GDM1 (cell line): ENCODE measurements at regions not wholly inside any gene's neighbourhood (a gene's known extent, or its start where the extent isn't known, plus 50 kb on each side); places are given as distances from the start of the nearest gene placed in this dataset.
"Not testable (repeated sequence)": the region's sequence is repeated elsewhere in the genome, so short reads cannot be mapped to it uniquely, and the experiment has no call there.

Source experiments
- DNase-seq: peaks from one replicate; lab custom pipeline; 2025; lab: John Stamatoyannopoulos, UW

DNA sequence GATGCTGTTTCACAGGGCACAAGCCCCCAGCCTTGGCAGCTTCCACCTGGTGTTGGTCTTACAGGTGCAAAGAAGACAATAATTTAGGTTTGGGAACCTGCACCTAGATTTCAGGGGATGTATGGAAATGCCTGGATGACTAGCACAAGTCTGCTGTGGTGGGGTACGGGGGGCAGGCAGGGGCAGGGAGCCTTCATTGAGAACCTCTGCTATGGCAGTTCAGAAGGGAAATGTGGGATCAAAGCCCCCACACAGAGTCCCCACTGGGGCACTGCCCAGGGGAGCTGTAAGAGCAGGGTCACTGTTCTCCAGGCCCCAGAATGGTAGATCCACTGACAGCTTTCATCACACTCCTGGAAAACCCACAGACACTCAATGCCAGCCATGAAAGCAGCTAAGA lies 686.5 kb downstream of the FAM181B start:
- DNase-seq: no peak

DNA sequence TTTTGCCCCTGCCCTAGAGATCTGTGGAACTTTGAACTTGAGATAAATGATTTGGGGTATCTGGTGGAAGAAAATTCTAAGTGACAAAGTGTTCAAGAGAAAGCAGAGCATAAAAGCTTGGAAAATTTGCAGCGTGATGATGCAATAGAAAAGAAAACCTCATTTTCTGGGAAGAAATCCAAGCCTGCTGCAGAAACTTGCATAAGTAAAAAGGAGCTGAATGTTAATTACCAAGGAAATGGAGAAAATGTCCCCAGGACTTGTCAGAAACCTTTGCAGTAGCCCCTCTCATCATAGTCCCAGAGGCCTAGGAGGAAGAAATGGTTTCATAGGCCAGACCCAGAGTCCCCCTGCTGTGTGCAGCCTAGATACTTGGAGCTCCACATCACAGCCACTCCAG lies 686.9 kb downstream of the FAM181B start:
- no peak for DNase-seq

DNA sequence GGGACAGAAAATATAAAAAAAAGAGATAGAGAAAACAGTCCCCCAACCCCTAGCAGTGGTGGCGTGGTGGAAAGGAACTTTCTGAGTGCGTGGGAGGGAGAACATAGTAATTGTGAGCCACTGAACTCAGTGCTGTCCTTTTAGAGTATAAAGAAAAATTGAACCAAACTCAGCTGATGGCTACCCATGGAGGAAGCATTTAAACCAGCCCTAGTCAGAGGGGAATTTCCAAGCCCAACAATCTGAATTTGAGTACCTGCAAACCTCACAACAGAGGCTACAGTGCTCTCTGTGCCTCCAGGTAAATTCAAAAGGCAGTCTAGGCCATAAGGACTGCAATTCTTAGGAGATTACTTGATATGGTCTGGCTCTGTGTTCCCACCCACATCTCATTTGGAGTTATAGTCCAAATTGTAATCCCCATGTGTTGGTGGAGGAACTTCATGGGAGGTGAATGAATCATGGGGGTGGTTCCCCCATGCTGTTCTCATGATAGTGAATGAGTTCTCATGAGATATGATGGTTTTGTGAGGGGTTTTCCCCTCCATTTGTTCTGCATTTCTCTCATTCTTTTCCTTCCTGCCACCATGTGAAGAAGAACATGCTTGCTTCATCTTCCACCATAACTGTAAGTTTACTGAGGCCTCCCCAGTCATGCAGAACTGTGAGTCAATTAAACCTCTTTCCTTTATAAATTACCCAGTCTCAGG lies 687.8 kb downstream of the FAM181B start:
- no peak for DNase-seq

DNA sequence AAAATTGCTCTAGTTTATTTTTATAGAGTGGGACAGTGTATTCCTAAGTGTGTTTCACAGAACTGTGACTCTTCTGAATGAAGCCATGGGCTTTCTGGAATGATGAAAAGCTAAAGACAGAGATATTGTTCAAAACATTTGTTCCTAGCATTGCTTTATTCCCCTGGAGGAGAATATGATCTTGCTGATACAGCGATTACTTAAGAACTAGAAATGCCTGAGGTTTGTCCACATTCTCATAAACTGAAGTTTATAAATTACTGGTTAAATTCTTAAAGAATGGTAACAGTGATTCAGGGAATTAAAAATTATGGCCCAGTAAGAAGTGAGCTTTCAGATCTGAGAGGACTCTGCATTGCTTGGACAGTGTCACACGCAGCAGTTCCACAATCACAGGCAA lies 690.3 kb downstream of the FAM181B start:
- no peak for DNase-seq

DNA sequence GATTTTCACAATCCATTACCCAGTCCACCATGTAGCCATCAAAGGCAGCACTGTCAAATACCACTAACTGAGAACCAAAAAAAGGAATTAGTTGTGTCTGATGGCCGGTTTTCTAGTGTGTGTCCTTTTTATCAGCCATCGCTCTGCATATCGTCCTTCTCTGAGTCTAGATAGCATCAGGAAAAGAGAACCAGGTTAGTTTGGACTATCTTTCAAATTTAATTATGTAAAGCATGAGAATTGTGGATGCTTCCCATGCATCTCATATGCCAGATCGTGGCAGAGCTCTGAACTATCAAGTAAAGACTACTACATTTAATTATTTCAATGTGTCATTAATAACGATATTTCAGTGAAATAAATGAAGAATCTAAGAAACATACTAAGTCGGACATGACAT lies 691.9 kb downstream of the FAM181B start:
- no peak for DNase-seq

DNA sequence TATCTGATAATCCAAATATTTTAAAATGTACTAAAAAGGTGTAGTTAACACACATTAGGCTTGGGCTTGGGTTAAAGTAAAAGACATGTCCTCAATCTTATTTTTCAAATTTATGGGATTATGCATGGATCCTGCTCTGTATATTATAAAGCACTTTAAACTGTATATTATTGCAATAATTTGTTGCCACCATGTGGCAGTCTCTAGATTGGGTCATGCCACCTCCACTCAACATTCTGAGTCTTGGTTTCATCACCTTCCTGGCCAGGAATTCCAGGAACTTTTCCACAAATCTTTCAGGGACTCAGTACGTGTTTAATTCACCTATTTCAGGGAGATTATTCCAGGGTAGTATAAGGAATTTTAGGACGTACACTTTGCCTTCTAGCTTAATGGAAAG lies 695.5 kb downstream of the FAM181B start:
- no peak for DNase-seq

DNA sequence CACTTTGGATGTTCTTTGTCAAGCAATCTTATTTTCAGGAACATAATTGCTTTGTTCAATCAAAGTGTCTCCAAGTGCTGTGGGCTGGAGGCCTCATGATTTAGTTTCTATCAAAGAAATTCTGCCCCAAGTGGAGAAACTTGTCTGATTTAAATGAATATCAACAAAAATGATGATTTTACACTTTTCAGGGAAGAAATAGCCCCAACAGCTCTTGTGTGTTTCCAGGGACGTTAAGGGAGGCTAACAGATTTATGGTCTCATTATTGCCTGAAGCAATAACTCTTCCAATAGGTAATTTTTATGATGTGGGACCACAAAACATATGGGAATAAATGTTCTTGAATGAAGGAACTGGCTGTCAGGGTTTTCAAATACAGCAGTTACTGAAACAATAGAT lies 699.1 kb downstream of the FAM181B start:
- DNase-seq: no peak

DNA sequence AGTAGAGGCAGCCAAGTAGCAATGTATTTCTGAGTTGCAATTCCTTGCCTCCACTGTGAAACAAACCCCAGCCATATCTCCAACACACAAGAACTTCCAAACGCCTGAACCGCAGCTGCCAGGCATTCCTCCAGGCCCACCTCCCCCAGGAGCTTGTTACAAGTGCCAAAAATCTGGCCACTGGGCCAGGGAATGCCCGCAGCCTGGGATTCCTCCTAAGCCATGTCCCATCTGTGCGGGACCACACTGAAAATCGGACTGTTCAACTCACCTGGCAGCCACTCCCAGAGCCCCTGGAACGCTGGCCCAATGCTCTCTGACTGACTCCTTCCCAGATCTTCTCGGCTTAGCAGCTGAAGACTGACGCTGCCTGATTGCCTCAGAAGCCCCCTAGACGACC lies 706.3 kb downstream of the FAM181B start:
- not testable (repeated sequence) for DNase-seq

DNA sequence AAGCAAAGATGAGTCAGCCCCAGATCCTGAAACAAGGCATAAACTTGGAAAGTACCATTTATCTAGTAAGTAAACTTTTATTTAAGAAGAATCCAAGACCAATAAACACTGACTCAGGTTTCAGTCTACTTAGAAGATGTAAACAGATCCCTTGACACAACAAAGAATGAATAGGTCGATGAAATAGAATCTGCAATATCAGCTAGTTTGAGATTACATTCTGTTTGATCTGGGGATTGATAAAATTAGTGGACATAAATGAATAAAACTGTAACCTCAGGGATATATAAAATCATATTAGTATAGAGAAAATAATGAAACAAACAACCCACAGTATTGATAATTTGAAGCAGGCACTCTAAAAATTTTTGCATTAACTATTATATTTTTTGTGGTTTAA lies 708.9 kb downstream of the FAM181B start:
- no peak for DNase-seq

DNA sequence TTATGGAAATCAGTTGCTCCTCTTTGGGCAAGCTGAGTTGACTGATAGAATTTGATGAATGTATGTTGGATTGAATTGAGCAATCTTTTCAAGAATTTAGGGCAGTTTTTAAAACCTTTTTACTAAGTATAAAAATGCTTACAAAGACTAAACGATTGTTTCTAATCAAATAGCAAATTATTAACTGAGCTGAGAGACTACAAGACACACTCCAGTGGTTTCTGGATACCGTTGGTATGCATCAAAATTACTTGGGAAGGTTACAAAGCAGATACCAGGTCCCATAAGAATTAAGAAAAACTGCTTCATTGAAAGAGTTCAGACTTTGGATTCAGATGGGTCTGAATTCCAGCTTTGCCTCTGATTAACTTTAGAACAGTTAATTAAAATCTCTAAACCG lies 721.4 kb downstream of the FAM181B start:
- no peak for DNase-seq

DNA sequence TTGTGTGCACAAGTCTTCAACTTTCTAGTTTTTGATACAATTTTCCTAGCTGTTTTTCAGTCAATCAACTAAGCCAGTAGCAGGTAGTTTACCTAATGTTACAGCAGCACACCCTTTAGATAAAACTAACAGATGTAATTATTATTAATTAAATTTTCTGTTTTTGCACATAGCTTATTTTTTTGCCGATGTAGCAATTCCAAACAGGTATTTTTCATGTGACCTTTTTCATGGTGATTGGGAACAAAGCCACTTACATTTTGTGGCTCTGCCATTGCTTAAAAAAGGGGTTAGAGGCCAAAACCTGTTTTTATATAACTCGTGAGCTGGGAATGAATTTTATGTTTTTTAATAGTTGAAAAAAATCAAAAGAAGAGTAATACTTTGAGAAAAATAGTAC lies 724.5 kb downstream of the FAM181B start:
- DNase-seq: no peak

DNA sequence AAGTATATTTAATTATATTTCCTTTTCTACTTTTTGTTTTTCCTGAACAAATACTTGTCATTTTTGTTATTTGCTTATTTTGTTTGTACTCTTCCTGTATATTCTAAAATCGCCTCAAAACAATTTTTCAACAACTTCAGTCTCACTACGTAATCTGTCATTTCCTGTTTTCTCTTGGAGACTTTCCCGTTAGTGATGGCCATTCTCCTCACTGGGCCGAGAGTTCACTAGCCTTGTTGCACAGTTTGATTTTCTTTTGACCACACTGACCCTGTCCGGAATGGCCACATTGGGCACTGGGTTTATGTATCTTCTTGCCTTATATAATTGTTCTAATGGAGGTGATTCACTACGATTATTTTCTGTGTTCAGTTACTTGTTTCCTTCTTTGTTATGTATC lies 726.1 kb downstream of the FAM181B start:
- DNase-seq: no peak

DNA sequence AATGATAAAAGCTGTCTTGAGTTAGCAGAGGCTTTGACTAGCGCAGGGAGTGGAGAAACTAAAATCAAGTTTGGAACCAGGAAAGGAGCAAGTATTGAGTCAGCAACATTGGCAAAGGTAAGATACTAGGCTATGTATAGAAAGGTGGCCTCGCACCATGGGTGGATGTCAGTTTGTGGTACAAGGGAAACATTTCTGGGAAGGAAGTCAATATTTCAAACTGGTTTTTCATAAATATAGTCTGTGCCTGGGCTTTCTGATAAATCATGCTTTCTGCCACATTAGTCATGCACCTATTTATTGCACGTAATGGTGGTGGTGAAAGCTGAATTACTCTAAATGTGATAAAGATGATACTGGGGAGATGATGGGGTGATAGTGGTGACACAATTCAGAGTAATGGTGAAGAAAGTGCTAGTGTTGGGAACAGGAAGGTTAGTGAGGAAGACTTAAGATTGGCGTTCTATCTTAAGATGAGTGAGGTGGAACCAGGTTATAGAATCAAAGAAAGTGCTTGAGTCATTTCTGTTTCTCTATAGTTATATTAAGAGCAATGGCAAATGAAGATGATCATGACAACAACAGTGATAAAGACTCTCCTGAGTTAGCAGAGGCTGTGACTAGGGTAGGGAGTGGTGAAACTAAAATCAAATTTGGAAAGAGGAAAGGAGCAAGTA lies 729.0 kb downstream of the FAM181B start:
- no peak for DNase-seq

DNA sequence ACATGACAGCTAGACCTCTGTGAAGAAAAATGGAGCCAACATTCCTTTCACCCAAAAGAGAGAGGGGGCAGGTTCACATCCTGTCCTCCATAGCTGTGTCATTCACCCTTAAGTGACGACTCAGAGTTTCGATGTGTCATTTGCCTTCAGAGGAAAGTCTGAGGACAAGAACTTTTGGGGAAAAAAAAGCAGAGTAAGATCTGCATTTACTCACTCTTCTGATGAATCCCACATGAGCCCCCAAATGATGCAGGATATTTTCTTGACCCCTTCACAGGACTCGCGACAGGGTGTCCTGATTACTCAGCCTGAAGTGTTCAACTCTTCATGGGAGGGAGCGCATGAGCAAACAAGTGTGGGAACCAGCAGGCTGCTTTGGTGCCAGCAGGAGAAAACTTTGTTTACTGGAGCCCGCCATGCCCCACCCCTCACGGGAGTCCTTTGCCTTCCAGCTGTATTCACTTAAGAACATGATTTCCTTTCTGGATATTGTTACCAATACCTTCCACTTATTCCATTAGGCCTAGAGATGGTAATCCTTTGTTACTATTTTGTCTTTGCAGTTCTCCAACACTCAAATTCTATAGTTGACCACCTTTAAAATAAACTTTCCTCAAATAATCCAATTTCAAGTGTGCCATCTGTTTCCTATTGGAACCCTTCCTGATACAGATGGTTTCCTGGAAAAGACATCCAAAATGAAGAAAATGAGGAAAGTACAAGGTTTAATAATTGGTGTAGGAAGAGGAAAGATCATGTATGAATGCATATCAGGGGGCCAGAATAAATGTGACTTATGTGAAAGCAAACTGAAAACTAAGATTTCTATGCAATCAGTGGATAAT lies 729.8 kb downstream of the FAM181B start:
- no peak for DNase-seq

DNA sequence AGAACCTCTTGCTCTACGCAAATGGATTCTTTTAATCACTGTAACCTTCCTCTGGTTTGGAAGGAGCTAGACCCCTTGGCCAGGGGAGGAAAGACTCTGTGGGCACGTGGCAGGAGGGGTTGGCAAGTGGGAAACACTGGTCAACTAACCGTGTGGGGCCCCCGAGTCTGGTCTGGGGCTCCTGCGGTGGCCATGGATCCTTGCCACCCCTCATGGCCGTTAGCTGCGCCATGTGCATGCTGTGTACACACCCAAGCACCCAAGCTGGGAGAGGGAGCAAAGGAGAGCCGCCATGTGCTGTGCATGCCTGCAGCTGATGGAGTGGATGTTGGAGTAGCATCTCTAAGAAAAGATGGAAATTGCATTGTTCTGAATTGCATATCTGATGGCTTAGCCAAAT lies 730.6 kb downstream of the FAM181B start:
- DNase-seq: no peak

DNA sequence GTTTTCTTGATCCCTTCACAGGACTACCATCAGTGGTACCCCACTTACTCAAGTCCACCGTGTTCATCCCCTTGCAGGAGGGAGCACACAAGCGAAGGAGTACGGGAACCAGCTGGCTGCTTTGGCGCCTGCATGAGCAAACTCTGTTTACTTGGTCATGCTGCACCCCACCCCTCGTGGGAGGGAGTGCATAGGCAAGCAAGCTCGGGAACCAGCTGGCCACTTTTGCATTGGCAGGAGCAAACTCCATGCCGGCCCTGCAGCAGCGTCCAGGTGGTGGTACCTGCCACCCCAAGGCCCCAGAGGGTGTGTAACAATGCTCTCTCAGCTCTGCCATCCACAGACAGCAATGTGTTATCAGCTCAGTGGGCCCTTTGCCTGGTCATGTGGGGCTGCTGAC lies 737.8 kb downstream of the FAM181B start:
- DNase-seq: no peak

DNA sequence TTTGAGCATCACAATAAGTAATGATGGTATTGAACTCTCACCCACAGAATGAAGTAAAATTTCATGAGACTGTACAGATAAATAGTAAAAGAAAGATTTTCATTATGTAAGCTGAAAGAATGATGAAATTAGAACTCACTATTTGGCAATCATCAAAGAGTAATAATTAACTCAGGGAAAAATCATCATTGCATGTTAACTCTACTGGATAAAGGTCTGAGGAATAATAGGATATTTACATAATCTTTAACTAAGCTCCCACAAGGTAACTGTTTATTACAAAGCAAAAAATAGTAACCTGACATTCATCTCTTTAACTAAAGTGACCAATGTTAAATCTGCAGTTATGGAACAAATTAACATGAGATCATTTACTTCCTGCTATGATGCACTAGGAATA lies 739.9 kb downstream of the FAM181B start:
- DNase-seq: no peak

DNA sequence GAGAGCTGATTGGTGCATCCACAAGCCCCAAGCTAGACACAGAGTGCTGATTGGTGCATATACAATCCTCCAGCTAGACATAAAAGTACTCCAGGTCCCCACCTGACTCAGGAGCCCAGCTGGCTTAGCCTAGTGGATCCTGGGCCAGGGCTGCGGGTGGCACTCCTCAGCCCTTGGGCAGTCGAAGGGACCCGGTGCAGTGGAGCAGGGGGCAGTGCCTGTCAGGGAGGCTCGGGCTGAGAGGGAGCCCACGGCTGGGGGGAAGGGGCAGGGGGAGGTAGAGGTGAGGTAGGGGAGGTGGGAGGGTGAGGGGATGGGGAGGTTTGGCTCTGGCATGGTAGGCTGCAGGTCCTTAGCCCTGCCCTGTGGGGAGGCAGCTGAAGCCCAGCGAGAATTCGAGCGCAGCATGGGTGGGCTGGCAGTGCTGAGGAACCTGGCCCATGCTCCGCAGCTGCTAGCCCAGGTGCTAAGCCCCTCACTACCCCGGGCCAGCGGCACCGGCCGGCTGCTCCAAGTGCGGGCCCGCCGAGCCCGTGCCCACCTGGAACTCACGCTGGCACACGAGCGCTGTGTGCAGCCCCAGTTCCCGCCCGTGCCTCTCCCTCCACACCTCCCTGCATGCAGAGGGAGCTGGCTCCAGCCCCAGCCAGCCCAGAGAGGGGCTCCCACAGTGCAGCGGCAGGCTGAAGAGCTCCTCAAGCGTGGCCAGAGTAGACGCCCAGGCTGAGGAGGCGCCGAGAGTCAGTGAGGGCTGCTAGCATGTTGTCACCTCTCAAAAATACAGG lies 742.8 kb downstream of the FAM181B start:
- no peak for DNase-seq

DNA sequence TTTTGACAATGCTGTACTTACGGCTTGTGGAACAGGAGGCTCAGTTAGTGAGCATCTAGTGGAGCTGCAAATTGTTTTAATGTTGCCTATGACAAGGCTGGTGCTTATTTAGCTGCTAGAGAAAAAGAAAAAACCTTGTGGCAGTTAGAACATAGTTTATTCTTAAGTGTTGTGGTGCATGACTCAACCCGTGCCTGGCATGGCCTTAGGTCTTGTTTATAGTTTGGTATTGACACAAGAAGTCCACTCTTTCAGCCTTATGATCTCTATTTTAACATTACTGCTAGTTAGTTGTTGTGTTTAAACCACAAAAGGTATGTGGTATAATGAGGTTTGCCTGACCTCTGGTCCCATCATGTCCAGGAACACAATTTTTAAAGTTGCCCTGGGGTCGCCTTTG lies 744.6 kb downstream of the FAM181B start:
- no peak for DNase-seq

DNA sequence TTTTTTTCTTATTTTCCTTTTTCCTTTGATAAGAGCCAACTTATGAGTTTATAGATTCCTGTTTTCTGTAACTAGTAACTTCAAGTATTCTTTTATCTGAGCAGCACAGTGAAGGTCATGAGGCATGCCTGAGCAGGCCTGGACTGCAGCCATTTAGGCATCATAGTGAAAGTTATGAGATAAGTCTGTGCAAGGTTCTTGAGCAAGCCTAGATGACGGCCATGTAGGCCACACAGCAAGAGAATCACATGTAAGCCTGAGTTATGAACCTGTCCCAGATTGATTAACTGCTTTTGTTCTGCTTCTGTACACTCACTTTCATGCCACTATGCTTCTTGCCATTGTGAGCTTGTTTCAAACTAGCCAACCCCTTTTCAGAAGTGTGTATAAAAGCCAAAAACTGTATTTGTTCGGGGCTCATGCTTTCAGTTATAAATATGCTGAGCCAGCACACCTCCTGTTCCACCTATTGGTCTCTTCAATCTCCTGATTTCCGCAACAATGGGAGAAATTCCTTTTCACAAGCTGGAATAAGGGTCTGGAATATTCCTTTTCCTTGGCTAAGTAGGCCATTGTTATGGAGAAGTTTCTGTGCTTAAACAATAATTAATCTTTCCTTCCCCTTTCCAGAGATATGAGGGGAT lies 745.7 kb downstream of the FAM181B start:
- DNase-seq: no peak

DNA sequence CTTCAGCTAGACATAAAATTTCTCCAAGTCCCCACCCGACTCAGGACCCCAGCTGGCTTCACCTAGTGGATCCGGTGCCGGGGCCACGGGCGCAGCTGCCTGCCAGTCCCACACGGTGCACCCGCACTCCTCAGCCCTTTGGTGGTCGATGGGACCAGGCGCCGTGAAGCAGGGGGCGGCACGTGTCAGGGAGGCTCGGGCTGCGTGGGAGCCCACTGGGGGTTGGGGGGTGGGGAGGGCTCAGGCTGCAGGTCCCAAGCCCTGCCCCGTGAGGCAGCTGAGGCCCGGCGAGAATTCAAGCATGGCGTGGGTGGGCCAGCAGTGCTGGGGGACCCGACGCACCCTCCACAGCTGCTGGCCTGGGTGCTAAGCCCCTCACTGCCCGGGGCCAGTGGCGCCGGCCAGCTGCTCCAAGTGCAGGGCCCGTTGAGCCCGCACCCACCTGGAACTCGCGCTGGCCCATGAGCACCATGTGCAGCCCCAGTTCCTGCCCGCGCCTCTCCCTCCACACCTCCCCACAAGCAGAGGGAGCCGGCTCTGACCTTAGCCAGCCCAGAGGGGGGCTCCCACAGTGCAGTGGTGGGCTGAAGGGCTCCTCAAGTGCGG lies 747.0 kb downstream of the FAM181B start:
- DNase-seq: no peak
